ENCODE measurements at regions not wholly inside any gene's neighbourhood (a gene's known extent, or its start where the extent isn't known, plus 50 kb on each side); places are given as distances from the start of the nearest gene placed in this dataset.

- H3K9me3 Mint-ChIP-seq: no peaks in the 10 kb centered on the region
- no peaks in the 10 kb centered on the region for H3K4me1 Mint-ChIP-seq
- no peak overlapping the region for H3K27ac Mint-ChIP-seq
- peaks cover 46% of the 10 kb centered on the region for H3K27me3 Mint-ChIP-seq
- no peak overlapping the region for H3K4me3 Mint-ChIP-seq
- no peak for ATAC-seq (replicated peaks)
- no peaks in the 10 kb centered on the region for H3K36me3 Mint-ChIP-seq (ENCODE audit: low read depth)
Measured at GRCh38 chr2:118246726-118247125, 158.5 kb downstream of the INSIG2 start.

- Mint-ChIP-seq H3K27me3 (peaks cover 42% of the 10 kb centered on the region), H3K4me3 (no peak overlapping the region), H3K27ac (no peak overlapping the region), H3K36me3 (ENCODE audit: low read depth) (no peaks in the 10 kb centered on the region), H3K4me1 (no peaks in the 10 kb centered on the region), H3K9me3 (no peaks in the 10 kb centered on the region)
- no peak for ATAC-seq (replicated peaks)
Measured at GRCh38 chr2:118246079-118246478, 157.8 kb downstream of the INSIG2 start.

GRCh38 chr2:118244686-118245085, 156.4 kb downstream of the INSIG2 start:
- no peaks in the 10 kb centered on the region for H3K36me3 Mint-ChIP-seq (ENCODE audit: low read depth)
- H3K27ac Mint-ChIP-seq: no peak overlapping the region
- no peaks in the 10 kb centered on the region for H3K9me3 Mint-ChIP-seq
- no peak overlapping the region for H3K4me3 Mint-ChIP-seq
- H3K27me3 Mint-ChIP-seq: peaks cover 37% of the 10 kb centered on the region
- no peak for ATAC-seq (replicated peaks)
- no peaks in the 10 kb centered on the region for H3K4me1 Mint-ChIP-seq

- H3K27me3 Mint-ChIP-seq: peaks cover 42% of the 10 kb centered on the region
- H3K4me1 Mint-ChIP-seq: no peaks in the 10 kb centered on the region
- ATAC-seq (replicated peaks): no peak
- H3K27ac Mint-ChIP-seq: no peak overlapping the region
- no peaks in the 10 kb centered on the region for H3K9me3 Mint-ChIP-seq
- no peaks in the 10 kb centered on the region for H3K36me3 Mint-ChIP-seq (ENCODE audit: low read depth)
- no peak overlapping the region for H3K4me3 Mint-ChIP-seq
Measured at GRCh38 chr2:118243031-118243430, 154.8 kb downstream of the INSIG2 start.

GRCh38 chr2:118242216-118242615, 153.9 kb downstream of the INSIG2 start:
- Mint-ChIP-seq H3K4me1 (no peaks in the 10 kb centered on the region), H3K27me3 (peaks cover 42% of the 10 kb centered on the region), H3K9me3 (no peaks in the 10 kb centered on the region), H3K36me3 (ENCODE audit: low read depth) (no peaks in the 10 kb centered on the region), H3K27ac (no peak overlapping the region), H3K4me3 (no peak overlapping the region)
- ATAC-seq (replicated peaks): peak; percentile 61

- no peak overlapping the region for H3K27ac Mint-ChIP-seq
- H3K36me3 Mint-ChIP-seq (ENCODE audit: low read depth): no peaks in the 10 kb centered on the region
- H3K4me1 Mint-ChIP-seq: no peaks in the 10 kb centered on the region
- ATAC-seq (replicated peaks): no peak
- H3K27me3 Mint-ChIP-seq: peaks cover 38% of the 10 kb centered on the region
- H3K9me3 Mint-ChIP-seq: no peaks in the 10 kb centered on the region
- no peak overlapping the region for H3K4me3 Mint-ChIP-seq
Measured at GRCh38 chr2:118241128-118241527, 152.9 kb downstream of the INSIG2 start.

- Mint-ChIP-seq H3K9me3 (no peaks in the 10 kb centered on the region), H3K27me3 (peaks cover 38% of the 10 kb centered on the region), H3K4me1 (no peaks in the 10 kb centered on the region), H3K27ac (no peak overlapping the region), H3K36me3 (ENCODE audit: low read depth) (no peaks in the 10 kb centered on the region), H3K4me3 (no peak overlapping the region)
- ATAC-seq (replicated peaks): no peak
Measured at GRCh38 chr2:118240276-118240675, 152.0 kb downstream of the INSIG2 start.

GRCh38 chr2:118239284-118239683, 151.0 kb downstream of the INSIG2 start:
- Mint-ChIP-seq H3K4me1 (no peaks in the 10 kb centered on the region), H3K4me3 (no peak overlapping the region), H3K9me3 (no peaks in the 10 kb centered on the region), H3K27me3 (peaks cover 35% of the 10 kb centered on the region), H3K36me3 (ENCODE audit: low read depth) (no peaks in the 10 kb centered on the region), H3K27ac (no peak overlapping the region)
- no peak for ATAC-seq (replicated peaks)

- peaks cover 36% of the 10 kb centered on the region for H3K27me3 Mint-ChIP-seq
- H3K27ac Mint-ChIP-seq: no peak overlapping the region
- H3K36me3 Mint-ChIP-seq (ENCODE audit: low read depth): no peaks in the 10 kb centered on the region
- no peaks in the 10 kb centered on the region for H3K4me1 Mint-ChIP-seq
- ATAC-seq (replicated peaks): no peak
- H3K4me3 Mint-ChIP-seq: no peak overlapping the region
- no peaks in the 10 kb centered on the region for H3K9me3 Mint-ChIP-seq
Measured at GRCh38 chr2:118237451-118237850, 149.2 kb downstream of the INSIG2 start.

- no peaks in the 10 kb centered on the region for H3K36me3 Mint-ChIP-seq (ENCODE audit: low read depth)
- no peak for ATAC-seq (replicated peaks)
- peaks cover 35% of the 10 kb centered on the region for H3K27me3 Mint-ChIP-seq
- H3K27ac Mint-ChIP-seq: no peak overlapping the region
- no peaks in the 10 kb centered on the region for H3K9me3 Mint-ChIP-seq
- H3K4me3 Mint-ChIP-seq: no peak overlapping the region
- no peaks in the 10 kb centered on the region for H3K4me1 Mint-ChIP-seq
Measured at GRCh38 chr2:118232796-118233195, 144.5 kb downstream of the INSIG2 start.

- no peak for ATAC-seq (replicated peaks)
- no peaks in the 10 kb centered on the region for H3K4me1 Mint-ChIP-seq
- H3K27me3 Mint-ChIP-seq: peaks cover 35% of the 10 kb centered on the region
- no peaks in the 10 kb centered on the region for H3K36me3 Mint-ChIP-seq (ENCODE audit: low read depth)
- no peaks in the 10 kb centered on the region for H3K9me3 Mint-ChIP-seq
- no peak overlapping the region for H3K4me3 Mint-ChIP-seq
- no peak overlapping the region for H3K27ac Mint-ChIP-seq
Measured at GRCh38 chr2:118232391-118232790, 144.1 kb downstream of the INSIG2 start.

- no peaks in the 10 kb centered on the region for H3K9me3 Mint-ChIP-seq
- no peak overlapping the region for H3K27ac Mint-ChIP-seq
- H3K27me3 Mint-ChIP-seq: peaks cover 38% of the 10 kb centered on the region
- no peaks in the 10 kb centered on the region for H3K36me3 Mint-ChIP-seq (ENCODE audit: low read depth)
- ATAC-seq (replicated peaks): no peak
- no peak overlapping the region for H3K4me3 Mint-ChIP-seq
- H3K4me1 Mint-ChIP-seq: no peaks in the 10 kb centered on the region
Measured at GRCh38 chr2:118231759-118232158, 143.5 kb downstream of the INSIG2 start.

GRCh38 chr2:118227698-118228508, 139.6 kb downstream of the INSIG2 start:
- no peak for ATAC-seq (replicated peaks)
- Mint-ChIP-seq H3K27me3 (peaks cover 57% of the 10 kb centered on the region), H3K9me3 (no peaks in the 10 kb centered on the region), H3K36me3 (ENCODE audit: low read depth) (no peaks in the 10 kb centered on the region), H3K4me3 (no peak overlapping the region), H3K27ac (no peak overlapping the region), H3K4me1 (no peaks in the 10 kb centered on the region)

GRCh38 chr2:118225666-118226065, 137.4 kb downstream of the INSIG2 start:
- Mint-ChIP-seq H3K27ac (no peak overlapping the region), H3K4me1 (peaks cover 3% of the 10 kb centered on the region), H3K9me3 (no peaks in the 10 kb centered on the region), H3K36me3 (ENCODE audit: low read depth) (no peaks in the 10 kb centered on the region), H3K27me3 (peaks cover 70% of the 10 kb centered on the region), H3K4me3 (peak overlapping the region; percentile 41)
- ATAC-seq (replicated peaks): no peak

GRCh38 chr2:118224895-118225311, 136.6 kb downstream of the INSIG2 start:
- Mint-ChIP-seq H3K9me3 (no peaks in the 10 kb centered on the region), H3K27me3 (peaks cover 73% of the 10 kb centered on the region), H3K4me3 (peak overlapping the region; percentile 41), H3K4me1 (peaks cover 3% of the 10 kb centered on the region), H3K36me3 (ENCODE audit: low read depth) (no peaks in the 10 kb centered on the region), H3K27ac (no peak overlapping the region)
- no peak for ATAC-seq (replicated peaks)
